ENCODE measurements at regions not wholly inside any gene's neighbourhood (a gene's known extent, or its start where the extent isn't known, plus 50 kb on each side); places are given as distances from the start of the nearest gene placed in this dataset.

- DNase-seq (ENCODE audit: low spot score) = no peak
These were observed 118.8 kb upstream of the BLID start for GRCh38 chr11:122234780-122235179.

GRCh38 chr11:122234257-122234656 is 118.2 kb upstream of the BLID start:
- DNase-seq (ENCODE audit: low spot score) = no peak

GRCh38 chr11:122232985-122233384 is 117.0 kb upstream of the BLID start:
- DNase-seq (ENCODE audit: low spot score) = no peak

GRCh38 chr11:122230385-122230755 is 114.4 kb upstream of the BLID start:
- DNase-seq (ENCODE audit: low spot score) = no peak

- DNase-seq (ENCODE audit: low spot score) = no peak
These were observed 113.7 kb upstream of the BLID start for GRCh38 chr11:122229481-122230384.

GRCh38 chr11:122229078-122229477 is 113.1 kb upstream of the BLID start:
- no peak for DNase-seq (ENCODE audit: low spot score)

GRCh38 chr11:122226810-122227379 is 110.9 kb upstream of the BLID start:
- DNase-seq (ENCODE audit: low spot score) = no peak

GRCh38 chr11:122224867-122225266 is 108.9 kb upstream of the BLID start:
- DNase-seq (ENCODE audit: low spot score) = no peak

GRCh38 chr11:122220321-122220720 is 104.3 kb upstream of the BLID start:
- DNase-seq (ENCODE audit: low spot score) = no peak

GRCh38 chr11:122219791-122220190 is 103.8 kb upstream of the BLID start:
- DNase-seq (ENCODE audit: low spot score) = no peak

GRCh38 chr11:122215244-122215992 is 99.4 kb upstream of the BLID start:
- DNase-seq (ENCODE audit: low spot score) = peak; percentile 79

GRCh38 chr11:122214567-122214966 is 98.6 kb upstream of the BLID start:
- no peak for DNase-seq (ENCODE audit: low spot score)

- DNase-seq (ENCODE audit: low spot score) = no peak
These were observed 98.1 kb upstream of the BLID start for GRCh38 chr11:122214080-122214479.

GRCh38 chr11:122213171-122213570 is 97.2 kb upstream of the BLID start:
- DNase-seq (ENCODE audit: low spot score) = no peak

- no peak for DNase-seq (ENCODE audit: low spot score)
These were observed 94.5 kb upstream of the BLID start for GRCh38 chr11:122210367-122210997.

GRCh38 chr11:122209619-122210366 is 93.8 kb upstream of the BLID start:
- DNase-seq (ENCODE audit: low spot score) = no peak

GRCh38 chr11:122207921-122208764 is 92.1 kb upstream of the BLID start:
- no peak for DNase-seq (ENCODE audit: low spot score)

GRCh38 chr11:122207505-122207904 is 91.5 kb upstream of the BLID start:
- no peak for DNase-seq (ENCODE audit: low spot score)

GRCh38 chr11:122205036-122205435 is 89.0 kb upstream of the BLID start:
- DNase-seq (ENCODE audit: low spot score) = no peak

- no peak for DNase-seq (ENCODE audit: low spot score)
These were observed 88.2 kb upstream of the BLID start for GRCh38 chr11:122204206-122204605.
